ENCODE measurements at regions not wholly inside any gene's neighbourhood (a gene's known extent, or its start where the extent isn't known, plus 50 kb on each side); places are given as distances from the start of the nearest gene placed in this dataset.

DNA sequence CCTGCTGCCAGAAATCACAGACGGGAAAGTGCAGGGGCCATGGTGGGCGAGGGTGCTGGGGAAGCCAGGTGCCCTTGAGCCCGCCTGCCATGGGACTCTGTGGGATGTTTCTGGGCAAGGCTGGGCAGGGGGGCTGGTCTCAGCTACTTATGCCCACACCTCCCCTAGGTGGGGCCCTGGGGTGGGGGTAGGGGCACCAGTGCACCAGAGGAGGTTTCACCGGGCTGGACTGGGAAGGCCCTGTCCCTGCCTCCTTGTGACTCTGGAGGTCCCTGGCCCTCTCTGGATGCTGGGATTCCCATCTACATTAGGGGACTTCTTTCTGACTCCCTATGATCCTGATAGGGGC lies 75.2 kb upstream of the WNT11 start:
- ATAC-seq: no peak
- TF ChIP-seq, protein P1, sequence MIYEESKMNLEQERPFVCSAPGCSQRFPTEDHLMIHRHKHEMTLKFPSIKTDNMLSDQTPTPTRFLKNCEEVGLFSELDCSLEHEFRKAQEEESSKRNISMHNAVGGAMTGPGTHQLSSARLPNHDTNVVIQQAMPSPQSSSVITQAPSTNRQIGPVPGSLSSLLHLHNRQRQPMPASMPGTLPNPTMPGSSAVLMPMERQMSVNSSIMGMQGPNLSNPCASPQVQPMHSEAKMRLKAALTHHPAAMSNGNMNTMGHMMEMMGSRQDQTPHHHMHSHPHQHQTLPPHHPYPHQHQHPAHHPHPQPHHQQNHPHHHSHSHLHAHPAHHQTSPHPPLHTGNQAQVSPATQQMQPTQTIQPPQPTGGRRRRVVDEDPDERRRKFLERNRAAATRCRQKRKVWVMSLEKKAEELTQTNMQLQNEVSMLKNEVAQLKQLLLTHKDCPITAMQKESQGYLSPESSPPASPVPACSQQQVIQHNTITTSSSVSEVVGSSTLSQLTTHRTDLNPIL (CRISPR knock-in tag; IDR thresholded peaks at IDR 0.05; ENCODE audit: low read depth): no peak
- TF ChIP-seq ARNTL (CRISPR knock-in tag; IDR thresholded peaks at IDR 0.05; ENCODE audit: borderline replicate concordance, low read depth) (no peak), RARB (CRISPR knock-in tag; IDR thresholded peaks at IDR 0.05) (no peak), TCF4 (CRISPR knock-in tag; IDR thresholded peaks at IDR 0.05; ENCODE audit: borderline replicate concordance) (no peak), OSR1 (CRISPR knock-in tag; IDR thresholded peaks at IDR 0.05) (no peak), ZC3H10 (CRISPR knock-in tag; IDR thresholded peaks at IDR 0.05) (no peak), ISL1 (CRISPR knock-in tag; IDR thresholded peaks at IDR 0.05) (no peak), ZNF8 (CRISPR knock-in tag; IDR thresholded peaks at IDR 0.05) (no peak), ZFP30 (CRISPR knock-in tag; IDR thresholded peaks at IDR 0.05) (no peak), ESRRG (CRISPR knock-in tag; IDR thresholded peaks at IDR 0.05) (no peak), GLIS3 (CRISPR knock-in tag; IDR thresholded peaks at IDR 0.05) (no peak), ZNF565 (CRISPR knock-in tag; conservative IDR thresholded peaks at IDR 0.05; ENCODE audit: low read depth) (no peak)
- TF ChIP-seq, protein P2, sequence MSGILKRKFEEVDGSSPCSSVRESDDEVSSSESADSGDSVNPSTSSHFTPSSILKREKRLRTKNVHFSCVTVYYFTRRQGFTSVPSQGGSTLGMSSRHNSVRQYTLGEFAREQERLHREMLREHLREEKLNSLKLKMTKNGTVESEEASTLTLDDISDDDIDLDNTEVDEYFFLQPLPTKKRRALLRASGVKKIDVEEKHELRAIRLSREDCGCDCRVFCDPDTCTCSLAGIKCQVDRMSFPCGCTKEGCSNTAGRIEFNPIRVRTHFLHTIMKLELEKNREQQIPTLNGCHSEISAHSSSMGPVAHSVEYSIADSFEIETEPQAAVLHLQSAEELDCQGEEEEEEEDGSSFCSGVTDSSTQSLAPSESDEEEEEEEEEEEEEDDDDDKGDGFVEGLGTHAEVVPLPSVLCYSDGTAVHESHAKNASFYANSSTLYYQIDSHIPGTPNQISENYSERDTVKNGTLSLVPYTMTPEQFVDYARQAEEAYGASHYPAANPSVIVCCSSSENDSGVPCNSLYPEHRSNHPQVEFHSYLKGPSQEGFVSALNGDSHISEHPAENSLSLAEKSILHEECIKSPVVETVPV (CRISPR knock-in tag; IDR thresholded peaks at IDR 0.05): no peak
- TF ChIP-seq, protein P3, sequence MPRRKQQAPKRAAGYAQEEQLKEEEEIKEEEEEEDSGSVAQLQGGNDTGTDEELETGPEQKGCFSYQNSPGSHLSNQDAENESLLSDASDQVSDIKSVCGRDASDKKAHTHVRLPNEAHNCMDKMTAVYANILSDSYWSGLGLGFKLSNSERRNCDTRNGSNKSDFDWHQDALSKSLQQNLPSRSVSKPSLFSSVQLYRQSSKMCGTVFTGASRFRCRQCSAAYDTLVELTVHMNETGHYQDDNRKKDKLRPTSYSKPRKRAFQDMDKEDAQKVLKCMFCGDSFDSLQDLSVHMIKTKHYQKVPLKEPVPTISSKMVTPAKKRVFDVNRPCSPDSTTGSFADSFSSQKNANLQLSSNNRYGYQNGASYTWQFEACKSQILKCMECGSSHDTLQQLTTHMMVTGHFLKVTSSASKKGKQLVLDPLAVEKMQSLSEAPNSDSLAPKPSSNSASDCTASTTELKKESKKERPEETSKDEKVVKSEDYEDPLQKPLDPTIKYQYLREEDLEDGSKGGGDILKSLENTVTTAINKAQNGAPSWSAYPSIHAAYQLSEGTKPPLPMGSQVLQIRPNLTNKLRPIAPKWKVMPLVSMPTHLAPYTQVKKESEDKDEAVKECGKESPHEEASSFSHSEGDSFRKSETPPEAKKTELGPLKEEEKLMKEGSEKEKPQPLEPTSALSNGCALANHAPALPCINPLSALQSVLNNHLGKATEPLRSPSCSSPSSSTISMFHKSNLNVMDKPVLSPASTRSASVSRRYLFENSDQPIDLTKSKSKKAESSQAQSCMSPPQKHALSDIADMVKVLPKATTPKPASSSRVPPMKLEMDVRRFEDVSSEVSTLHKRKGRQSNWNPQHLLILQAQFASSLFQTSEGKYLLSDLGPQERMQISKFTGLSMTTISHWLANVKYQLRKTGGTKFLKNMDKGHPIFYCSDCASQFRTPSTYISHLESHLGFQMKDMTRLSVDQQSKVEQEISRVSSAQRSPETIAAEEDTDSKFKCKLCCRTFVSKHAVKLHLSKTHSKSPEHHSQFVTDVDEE (CRISPR knock-in tag; IDR thresholded peaks at IDR 0.05): no peak

DNA sequence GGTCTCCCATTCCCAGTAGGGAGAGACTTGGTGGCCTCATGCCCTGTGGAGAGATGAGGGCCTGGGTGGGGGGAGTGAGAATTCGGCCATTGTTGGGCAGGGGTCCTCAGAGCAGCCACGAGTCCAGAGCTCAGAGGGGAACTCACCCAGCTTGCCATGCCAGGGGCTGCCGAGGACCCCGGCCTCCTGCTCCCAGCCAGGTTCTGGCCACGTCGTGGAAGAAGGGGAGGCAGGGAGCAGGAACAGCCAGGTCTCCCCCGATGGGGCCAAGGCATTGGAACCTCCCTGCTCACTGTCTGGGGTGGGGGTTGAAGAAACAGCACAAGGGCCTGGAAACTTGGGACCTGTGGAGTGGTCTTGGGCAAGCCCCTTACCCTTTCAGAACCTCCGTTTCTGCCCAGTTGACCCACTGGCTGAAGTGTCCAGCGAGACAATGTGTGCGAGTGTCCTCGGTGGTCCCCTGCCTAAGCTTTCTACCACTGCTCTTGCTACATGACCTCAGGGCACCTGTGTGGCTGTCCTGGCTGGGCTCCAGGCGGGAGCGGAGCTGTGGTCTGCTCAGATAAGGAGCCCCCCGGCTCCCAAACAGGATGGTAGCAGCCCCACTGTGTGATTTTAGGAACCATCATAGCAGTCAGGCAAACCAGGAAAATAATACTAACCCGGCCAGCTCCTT lies 74.7 kb upstream of the WNT11 start:
- no peak for ATAC-seq
- no peak for TF ChIP-seq ARNTL (CRISPR knock-in tag; IDR thresholded peaks at IDR 0.05; ENCODE audit: borderline replicate concordance, low read depth)
- TF ChIP-seq ZFP3 (CRISPR knock-in tag; IDR thresholded peaks at IDR 0.05): no peak
- no peak for TF ChIP-seq GLIS3 (CRISPR knock-in tag; IDR thresholded peaks at IDR 0.05)
- TF ChIP-seq, protein P4, sequence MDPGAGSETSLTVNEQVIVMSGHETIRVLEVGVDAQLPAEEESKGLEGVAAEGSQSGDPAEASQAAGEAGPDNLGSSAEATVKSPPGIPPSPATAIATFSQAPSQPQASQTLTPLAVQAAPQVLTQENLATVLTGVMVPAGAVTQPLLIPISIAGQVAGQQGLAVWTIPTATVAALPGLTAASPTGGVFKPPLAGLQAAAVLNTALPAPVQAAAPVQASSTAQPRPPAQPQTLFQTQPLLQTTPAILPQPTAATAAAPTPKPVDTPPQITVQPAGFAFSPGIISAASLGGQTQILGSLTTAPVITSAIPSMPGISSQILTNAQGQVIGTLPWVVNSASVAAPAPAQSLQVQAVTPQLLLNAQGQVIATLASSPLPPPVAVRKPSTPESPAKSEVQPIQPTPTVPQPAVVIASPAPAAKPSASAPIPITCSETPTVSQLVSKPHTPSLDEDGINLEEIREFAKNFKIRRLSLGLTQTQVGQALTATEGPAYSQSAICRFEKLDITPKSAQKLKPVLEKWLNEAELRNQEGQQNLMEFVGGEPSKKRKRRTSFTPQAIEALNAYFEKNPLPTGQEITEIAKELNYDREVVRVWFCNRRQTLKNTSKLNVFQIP (CRISPR knock-in tag; IDR thresholded peaks at IDR 0.05; ENCODE audit: borderline replicate concordance, low read depth): no peak
- TF ChIP-seq CSDC2 (CRISPR knock-in tag; IDR thresholded peaks at IDR 0.05): no peak
- no peak for TF ChIP-seq ZNF8 (CRISPR knock-in tag; IDR thresholded peaks at IDR 0.05)
- TF ChIP-seq, protein P2 (CRISPR knock-in tag; IDR thresholded peaks at IDR 0.05): no peak
- no peak for TF ChIP-seq ISL1 (CRISPR knock-in tag; IDR thresholded peaks at IDR 0.05)
- TF ChIP-seq OSR1 (CRISPR knock-in tag; IDR thresholded peaks at IDR 0.05): no peak
- TF ChIP-seq SNAI2 (CRISPR knock-in tag; IDR thresholded peaks at IDR 0.05): no peak
- TF ChIP-seq, protein P3 (CRISPR knock-in tag; IDR thresholded peaks at IDR 0.05): no peak
- TF ChIP-seq PPARA (CRISPR knock-in tag; IDR thresholded peaks at IDR 0.05; ENCODE audit: borderline replicate concordance): no peak
- TF ChIP-seq, protein P5, sequence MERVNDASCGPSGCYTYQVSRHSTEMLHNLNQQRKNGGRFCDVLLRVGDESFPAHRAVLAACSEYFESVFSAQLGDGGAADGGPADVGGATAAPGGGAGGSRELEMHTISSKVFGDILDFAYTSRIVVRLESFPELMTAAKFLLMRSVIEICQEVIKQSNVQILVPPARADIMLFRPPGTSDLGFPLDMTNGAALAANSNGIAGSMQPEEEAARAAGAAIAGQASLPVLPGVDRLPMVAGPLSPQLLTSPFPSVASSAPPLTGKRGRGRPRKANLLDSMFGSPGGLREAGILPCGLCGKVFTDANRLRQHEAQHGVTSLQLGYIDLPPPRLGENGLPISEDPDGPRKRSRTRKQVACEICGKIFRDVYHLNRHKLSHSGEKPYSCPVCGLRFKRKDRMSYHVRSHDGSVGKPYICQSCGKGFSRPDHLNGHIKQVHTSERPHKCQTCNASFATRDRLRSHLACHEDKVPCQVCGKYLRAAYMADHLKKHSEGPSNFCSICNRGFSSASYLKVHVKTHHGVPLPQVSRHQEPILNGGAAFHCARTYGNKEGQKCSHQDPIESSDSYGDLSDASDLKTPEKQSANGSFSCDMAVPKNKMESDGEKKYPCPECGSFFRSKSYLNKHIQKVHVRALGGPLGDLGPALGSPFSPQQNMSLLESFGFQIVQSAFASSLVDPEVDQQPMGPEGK (CRISPR knock-in tag; IDR thresholded peaks at IDR 0.05; ENCODE audit: borderline replicate concordance): no peak
- TF ChIP-seq ZNF70 (CRISPR knock-in tag; IDR thresholded peaks at IDR 0.05): no peak
- TF ChIP-seq RARB (CRISPR knock-in tag; IDR thresholded peaks at IDR 0.05): no peak
- no peak for TF ChIP-seq TOX (CRISPR knock-in tag; IDR thresholded peaks at IDR 0.05; ENCODE audit: borderline replicate concordance)

All from SK-N-SH treated with all-trans-retinoic acid at 6 μM for 48 hours (cell line).